Amniotic stem cell (primary cell): ENCODE measurements at regions not wholly inside any gene's neighbourhood (a gene's known extent, or its start where the extent isn't known, plus 50 kb on each side); places are given as distances from the start of the nearest gene placed in this dataset.
"Not testable (repeated sequence)": the region's sequence is repeated elsewhere in the genome, so short reads cannot be mapped to it uniquely, and the experiment has no call there.

Experiments used
- DNase-seq: peaks from one replicate; lab custom pipeline; 2025; lab: John Stamatoyannopoulos, UW

- peak; percentile 38 for DNase-seq
These were observed 501.0 kb upstream of the EDIL3 start for GRCh38 chr5:84885485-84886258.

- no peak for DNase-seq
These were observed 497.1 kb upstream of the EDIL3 start for GRCh38 chr5:84881737-84882136.

- DNase-seq, result no peak
These were observed 489.5 kb upstream of the EDIL3 start for GRCh38 chr5:84874196-84874595.

GRCh38 chr5:84872768-84873167 is 488.1 kb upstream of the EDIL3 start:
- no peak for DNase-seq

- no peak for DNase-seq
These were observed 485.7 kb upstream of the EDIL3 start for GRCh38 chr5:84870369-84870768.

- no peak for DNase-seq
These were observed 485.0 kb upstream of the EDIL3 start for GRCh38 chr5:84869675-84870074.

GRCh38 chr5:84863936-84864335 is 479.3 kb upstream of the EDIL3 start:
- DNase-seq, result not testable (repeated sequence)

GRCh38 chr5:84863020-84863419 is 478.3 kb upstream of the EDIL3 start:
- DNase-seq, result no peak

- DNase-seq, result no peak
These were observed 477.5 kb upstream of the EDIL3 start for GRCh38 chr5:84862132-84862531.

GRCh38 chr5:84861306-84861705 is 476.6 kb upstream of the EDIL3 start:
- DNase-seq, result no peak

GRCh38 chr5:84859056-84859455 is 474.4 kb upstream of the EDIL3 start:
- DNase-seq, result no peak

- DNase-seq, result no peak
These were observed 447.0 kb upstream of the EDIL3 start for GRCh38 chr5:84831701-84832100.

GRCh38 chr5:84830265-84830664 is 445.6 kb upstream of the EDIL3 start:
- no peak for DNase-seq

GRCh38 chr5:84825606-84826005 is 440.9 kb upstream of the EDIL3 start:
- peak; percentile 4 for DNase-seq

- DNase-seq, result no peak
These were observed 437.2 kb upstream of the EDIL3 start for GRCh38 chr5:84821924-84822323.

GRCh38 chr5:84817953-84818352 is 433.3 kb upstream of the EDIL3 start:
- no peak for DNase-seq

- DNase-seq, result no peak
These were observed 432.3 kb upstream of the EDIL3 start for GRCh38 chr5:84816746-84817547.

- no peak for DNase-seq
These were observed 431.5 kb upstream of the EDIL3 start for GRCh38 chr5:84816160-84816559.

- DNase-seq, result no peak
These were observed 420.8 kb upstream of the EDIL3 start for GRCh38 chr5:84805473-84805872.

- no peak for DNase-seq
These were observed 411.7 kb upstream of the EDIL3 start for GRCh38 chr5:84796399-84796798.

GRCh38 chr5:84794486-84795035 is 409.9 kb upstream of the EDIL3 start:
- no peak for DNase-seq

- DNase-seq, result no peak
These were observed 407.1 kb upstream of the EDIL3 start for GRCh38 chr5:84791730-84792129.

- no peak for DNase-seq
These were observed 406.5 kb upstream of the EDIL3 start for GRCh38 chr5:84791138-84791537.
